H9 (cell line): ENCODE measurements at regions not wholly inside any gene's neighbourhood (a gene's known extent, or its start where the extent isn't known, plus 50 kb on each side); places are given as distances from the start of the nearest gene placed in this dataset.

ENCODE experiments used
- DNase-seq: peaks from one replicate; pipeline ENCODE4 v3.0.0-alpha.2; 2017
- H2AFZ ChIP-seq: one replicate; pipeline ENCODE4 v1.6.1; 2013; ENCODE audit warnings: mild to moderate bottlenecking, low read length, control low read depth, moderate library complexity
- H2AK5ac ChIP-seq: 2 replicates; pipeline ENCODE4 v1.6.1; 2013; ENCODE audit warnings: low read length, control low read depth, mixed read lengths; ENCODE audit not compliant: insufficient read length
- H2BK120ac ChIP-seq: one replicate; pipeline ENCODE4 v1.6.1; 2013; ENCODE audit warnings: low read depth, mild to moderate bottlenecking, low read length, control low read depth, inconsistent platforms; ENCODE audit not compliant: poor library complexity, severe bottlenecking
- H2BK12ac ChIP-seq: 2 replicates; pipeline ENCODE4 v1.6.1; 2013; ENCODE audit warnings: low read length, control low read depth, mixed read lengths, low read depth; ENCODE audit not compliant: insufficient read length
- H2BK15ac ChIP-seq: 2 replicates; pipeline ENCODE4 v1.6.1; 2013; ENCODE audit warnings: low read depth, low read length, control low read depth
- H2BK20ac ChIP-seq: one replicate; pipeline ENCODE4 v1.6.1; 2013; ENCODE audit warnings: low read depth, mild to moderate bottlenecking, low read length, control low read depth, inconsistent platforms; ENCODE audit not compliant: poor library complexity, severe bottlenecking
- H2BK5ac ChIP-seq: 2 replicates; pipeline ENCODE4 v1.6.1; 2013; ENCODE audit warnings: low read length, control low read depth, mixed read lengths; ENCODE audit not compliant: insufficient read length
- H3K14ac ChIP-seq: 2 replicates; pipeline ENCODE4 v1.6.1; 2013; ENCODE audit warnings: low read length, control low read depth; ENCODE audit not compliant: insufficient read depth
- H3K18ac ChIP-seq: 2 replicates; pipeline ENCODE4 v1.6.1; 2013; ENCODE audit warnings: low read depth, mild to moderate bottlenecking, mixed read lengths, low read length, control low read depth; ENCODE audit not compliant: insufficient read length
- H3K23ac ChIP-seq: 2 replicates; pipeline ENCODE4 v1.6.1; 2013; ENCODE audit warnings: low read length, control low read depth, mixed read lengths, low read depth; ENCODE audit not compliant: insufficient read length
- H3K23me2 ChIP-seq: 2 replicates; pipeline ENCODE4 v1.6.1; 2013; ENCODE audit warnings: low read depth, mild to moderate bottlenecking, mixed read lengths, low read length, control low read depth; ENCODE audit not compliant: insufficient read length, poor library complexity, severe bottlenecking
- H3K27ac ChIP-seq: 2 replicates; pipeline ENCODE4 v1.5.1; 2013; ENCODE audit warnings: low read length, control low read depth, mixed read lengths, low read depth; ENCODE audit not compliant: insufficient read length
- H3K27me3 ChIP-seq: 2 replicates; pipeline ENCODE4 v1.6.1; 2013; ENCODE audit warnings: low read length, control low read depth, inconsistent platforms; ENCODE audit not compliant: insufficient read depth
- H3K4ac ChIP-seq: 2 replicates; pipeline ENCODE4 v1.6.1; 2013; ENCODE audit warnings: low read depth, mild to moderate bottlenecking, control low read depth, inconsistent platforms, low read length, moderate library complexity
- H3K4me1 ChIP-seq: 2 replicates; pipeline ENCODE4 v1.6.1; 2013; ENCODE audit warnings: low read length, control low read depth, inconsistent platforms; ENCODE audit not compliant: insufficient read depth
- H3K4me2 ChIP-seq: 2 replicates; pipeline ENCODE4 v1.6.1; 2013; ENCODE audit warnings: low read length, control low read depth, mixed read lengths; ENCODE audit not compliant: insufficient read length, insufficient read depth
- H3K56ac ChIP-seq: 2 replicates; pipeline ENCODE4 v1.6.1; 2013; ENCODE audit warnings: low read depth, mild to moderate bottlenecking, mixed read lengths, low read length, control low read depth; ENCODE audit not compliant: insufficient read length
- H3K79me1 ChIP-seq: 2 replicates; pipeline ENCODE4 v1.6.1; 2013; ENCODE audit warnings: low read depth, mild to moderate bottlenecking, moderate library complexity, low read length, control low read depth, inconsistent platforms; ENCODE audit not compliant: insufficient read depth, poor library complexity, severe bottlenecking
- H3K79me2 ChIP-seq: 2 replicates; pipeline ENCODE4 v1.6.1; 2013; ENCODE audit warnings: low read length, control low read depth, inconsistent platforms; ENCODE audit not compliant: insufficient read depth
- H3K9ac ChIP-seq: 2 replicates; pipeline ENCODE4 v1.6.1; 2013; ENCODE audit warnings: low read length, control low read depth, mixed read lengths; ENCODE audit not compliant: insufficient read length; ENCODE audit errors: extremely low read depth
- H3K9me3 ChIP-seq: one replicate; pipeline ENCODE4 v1.6.1; 2013; ENCODE audit warnings: low read depth, low read length, inconsistent platforms; ENCODE audit not compliant: control insufficient read depth
- H3T11ph ChIP-seq: one replicate; pipeline ENCODE4 v1.6.1; 2013; ENCODE audit warnings: mild to moderate bottlenecking, low read length, control low read depth, inconsistent platforms
- H4K20me1 ChIP-seq: one replicate; pipeline ENCODE4 v1.6.1; 2013; ENCODE audit not compliant: control insufficient read depth, insufficient read length, insufficient read depth
- H4K5ac ChIP-seq: 2 replicates; pipeline ENCODE4 v1.6.1; 2013; ENCODE audit warnings: low read depth, mild to moderate bottlenecking, mixed read lengths, low read length, control low read depth; ENCODE audit not compliant: insufficient read length
- H4K8ac ChIP-seq: replicated peaks from 2 replicates; pipeline ENCODE4 v1.6.1; 2013; ENCODE audit warnings: low read length, control low read depth, mixed read lengths, low read depth; ENCODE audit not compliant: insufficient read length
- H4K91ac ChIP-seq: 2 replicates; pipeline ENCODE4 v1.6.1; 2013; ENCODE audit warnings: low read depth, mild to moderate bottlenecking, moderate library complexity, mixed read lengths, low read length, control low read depth; ENCODE audit not compliant: insufficient read length
- H3K27ac Mint-ChIP-seq, 3 experiments: 2 replicates in 2 of 3; 3 replicates in 1 of 3; pipeline ENCODE4 v1.8.0; 2020 to 2021; ENCODE audit warnings: mixed read lengths in 3 of 3, mild to moderate bottlenecking in 1 of 3, moderate library complexity in 1 of 3
- H3K27me3 Mint-ChIP-seq: 2 replicates; pipeline ENCODE4 v1.8.0; 2021; ENCODE audit warnings: low read depth, mild to moderate bottlenecking, moderate library complexity, mixed read lengths
- H3K36me3 Mint-ChIP-seq, 3 experiments: 2 replicates in 2 of 3; 3 replicates in 1 of 3; pipeline ENCODE4 v1.8.0; 2020 to 2021; ENCODE audit warnings: low read depth in 3 of 3, mixed read lengths in 3 of 3; ENCODE audit not compliant: insufficient read depth in 1 of 3
- H3K4me1 Mint-ChIP-seq, 2 experiments: 2 replicates each; pipeline ENCODE4 v1.8.0; 2020; ENCODE audit warnings: mixed read lengths in 2 of 2
- H3K4me3 Mint-ChIP-seq, 2 experiments: 2 replicates in 1 of 2; 3 replicates in 1 of 2; pipeline ENCODE4 v1.8.0; 2020 to 2021; ENCODE audit warnings: mild to moderate bottlenecking in 2 of 2, mixed read lengths in 2 of 2, moderate library complexity in 1 of 2
- H3K9me3 Mint-ChIP-seq, 2 experiments: 2 replicates in 1 of 2; 3 replicates in 1 of 2; pipeline ENCODE4 v1.8.0; 2020; ENCODE audit warnings: mild to moderate bottlenecking in 2 of 2, mixed read lengths in 2 of 2, moderate library complexity in 1 of 2
- WGBS: extraction: QIAGEN DNeasy Blood & Tissue Kit; methylation state at CpG from one replicate; pipeline ENCODE4 v1.1.7; 2013; ENCODE audit warnings: missing lambda C conversion rate, low lambda C conversion rate, mixed read lengths; ENCODE audit not compliant: insufficient read length; ENCODE audit errors: extremely low coverage; 5-methylcytosine and 5-hydroxymethylcytosine counted together
- TF ChIP-seq, protein P1 (sequence below): fragments of 200-600 bp; sonication (generic); conservative IDR thresholded peaks from 3 replicates; pipeline ENCODE4 v1.8.0; 2021; ENCODE audit warnings: antibody characterized with exemption, mild to moderate bottlenecking

DNA sequence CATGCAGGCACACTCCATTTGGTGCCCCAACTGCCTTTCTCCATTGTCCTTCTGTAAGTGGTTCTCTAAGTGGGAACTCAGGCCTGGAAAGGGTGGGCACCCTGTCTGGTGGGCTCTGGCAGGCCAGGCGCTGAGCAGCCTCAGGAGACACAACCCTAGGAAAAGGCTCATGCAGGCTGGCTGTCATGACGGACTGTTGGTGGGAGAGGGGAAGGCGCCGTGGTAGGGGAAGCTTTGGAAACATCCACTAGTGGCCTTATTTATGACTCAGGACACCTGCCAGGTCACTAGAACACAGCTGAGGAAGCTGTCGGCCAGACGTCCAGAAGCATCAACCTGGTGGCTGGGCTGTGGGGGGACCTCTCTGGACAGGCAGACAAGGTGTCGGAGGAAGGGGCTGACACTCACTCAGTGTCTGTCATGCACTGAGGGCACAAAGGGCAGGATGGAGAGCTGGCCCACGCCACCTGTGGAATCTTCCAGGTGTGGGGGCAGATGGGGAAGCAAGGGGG, 216.0 kb downstream of the SEC14L1 start:
- Histone ChIP-seq H2BK120ac (no peak overlapping the region), H3K79me2 (no peaks in the 10 kb centered on the region), H2BK12ac (no peak overlapping the region), H4K20me1 (no peaks in the 10 kb centered on the region), H3K79me1 (peaks cover 3% of the 10 kb centered on the region), H3K14ac (no peak overlapping the region), H3K4me1 (no peaks in the 10 kb centered on the region; the same call in 1 of the 2 replicates), H3K23ac (no peak overlapping the region), H3K56ac (no peak overlapping the region), H2BK5ac (no peak overlapping the region), H2AK5ac (no peak overlapping the region), H2BK20ac (no peak overlapping the region), H2BK15ac (no peak overlapping the region), H3K18ac (no peak overlapping the region), H3K4ac (no peak overlapping the region), H3K27me3 (no peaks in the 10 kb centered on the region), H3T11ph (no peak overlapping the region), H3K23me2 (no peaks in the 10 kb centered on the region), H4K91ac (no peak overlapping the region), H2AFZ (no peak overlapping the region), H3K27ac (no peak overlapping the region), H4K8ac (no peak overlapping the region), H3K9me3 (no peaks in the 10 kb centered on the region), H3K4me2 (no peak overlapping the region), H4K5ac (no peak overlapping the region), H3K9ac (no peak overlapping the region)
- DNase-seq: no peak
- TF ChIP-seq, protein P1, sequence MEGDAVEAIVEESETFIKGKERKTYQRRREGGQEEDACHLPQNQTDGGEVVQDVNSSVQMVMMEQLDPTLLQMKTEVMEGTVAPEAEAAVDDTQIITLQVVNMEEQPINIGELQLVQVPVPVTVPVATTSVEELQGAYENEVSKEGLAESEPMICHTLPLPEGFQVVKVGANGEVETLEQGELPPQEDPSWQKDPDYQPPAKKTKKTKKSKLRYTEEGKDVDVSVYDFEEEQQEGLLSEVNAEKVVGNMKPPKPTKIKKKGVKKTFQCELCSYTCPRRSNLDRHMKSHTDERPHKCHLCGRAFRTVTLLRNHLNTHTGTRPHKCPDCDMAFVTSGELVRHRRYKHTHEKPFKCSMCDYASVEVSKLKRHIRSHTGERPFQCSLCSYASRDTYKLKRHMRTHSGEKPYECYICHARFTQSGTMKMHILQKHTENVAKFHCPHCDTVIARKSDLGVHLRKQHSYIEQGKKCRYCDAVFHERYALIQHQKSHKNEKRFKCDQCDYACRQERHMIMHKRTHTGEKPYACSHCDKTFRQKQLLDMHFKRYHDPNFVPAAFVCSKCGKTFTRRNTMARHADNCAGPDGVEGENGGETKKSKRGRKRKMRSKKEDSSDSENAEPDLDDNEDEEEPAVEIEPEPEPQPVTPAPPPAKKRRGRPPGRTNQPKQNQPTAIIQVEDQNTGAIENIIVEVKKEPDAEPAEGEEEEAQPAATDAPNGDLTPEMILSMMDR: no peak
- H3K27me3 Mint-ChIP-seq: peaks cover 5% of the 10 kb centered on the region; the same call in 1 of the 2 replicates
- no CpG with 5 or more reads among the region's 8 CpGs for WGBS
- H3K27ac Mint-ChIP-seq: no peak overlapping the region; a peak in 1 of 7 replicates
- peaks cover 12 to 18% of the 10 kb centered on the region in 2 experiments for H3K9me3 Mint-ChIP-seq
- no peak overlapping the region; a peak in 1 of 5 replicates for H3K4me3 Mint-ChIP-seq
- peaks cover 10 to 14% (median 11%) of the 10 kb centered on the region in 3 experiments; a peak in 6 of 7 replicates for H3K36me3 Mint-ChIP-seq
- peaks cover 12 to 13% of the 10 kb centered on the region in 2 experiments for H3K4me1 Mint-ChIP-seq
